ENCODE measurements at regions not wholly inside any gene's neighbourhood (a gene's known extent, or its start where the extent isn't known, plus 50 kb on each side); places are given as distances from the start of the nearest gene placed in this dataset.

DNA sequence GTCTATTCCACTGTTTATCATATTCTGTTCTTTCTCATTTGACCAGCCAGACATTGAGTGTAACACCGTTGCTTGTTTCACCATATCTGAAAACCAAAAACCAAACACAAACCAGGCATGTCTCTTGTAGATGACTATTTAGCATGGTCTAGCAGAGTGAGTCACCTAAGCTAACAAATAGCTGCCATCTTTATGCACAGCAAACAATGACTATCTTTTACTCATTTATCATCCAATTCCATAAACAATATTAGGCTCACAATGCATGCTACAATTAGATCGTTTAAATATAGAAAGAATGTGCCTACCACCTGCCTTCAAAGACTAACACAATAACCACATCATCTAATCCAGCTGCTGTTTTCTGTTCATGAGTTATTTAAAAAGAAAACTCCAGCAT, 495.4 kb downstream of the PCDH19 start:
- TF ChIP-seq CTCF (IDR thresholded peaks at IDR 0.05), result no peak
- no peak for TF ChIP-seq POLR2A (IDR thresholded peaks at IDR 0.05)
- no peak for TF ChIP-seq EP300 (IDR thresholded peaks at IDR 0.05)
- no peak for TF ChIP-seq POLR2AphosphoS5 (IDR thresholded peaks at IDR 0.05)
